ENCODE measurements at regions not wholly inside any gene's neighbourhood (a gene's known extent, or its start where the extent isn't known, plus 50 kb on each side); places are given as distances from the start of the nearest gene placed in this dataset.

- Histone ChIP-seq H3K4me3 (no peak overlapping the region), H3K36me3 (no peaks in the 10 kb centered on the region), H3K27ac (no peak overlapping the region), H3K4me1 (ENCODE audit: insufficient read depth) (no peaks in the 10 kb centered on the region), H3K9me3 (no peaks in the 10 kb centered on the region), H3K27me3 (no peaks in the 10 kb centered on the region)
- DNase-seq = no peak
- intact Hi-C loops (cut with DNase I) = no loop called here
- TF ChIP-seq, protein P1, sequence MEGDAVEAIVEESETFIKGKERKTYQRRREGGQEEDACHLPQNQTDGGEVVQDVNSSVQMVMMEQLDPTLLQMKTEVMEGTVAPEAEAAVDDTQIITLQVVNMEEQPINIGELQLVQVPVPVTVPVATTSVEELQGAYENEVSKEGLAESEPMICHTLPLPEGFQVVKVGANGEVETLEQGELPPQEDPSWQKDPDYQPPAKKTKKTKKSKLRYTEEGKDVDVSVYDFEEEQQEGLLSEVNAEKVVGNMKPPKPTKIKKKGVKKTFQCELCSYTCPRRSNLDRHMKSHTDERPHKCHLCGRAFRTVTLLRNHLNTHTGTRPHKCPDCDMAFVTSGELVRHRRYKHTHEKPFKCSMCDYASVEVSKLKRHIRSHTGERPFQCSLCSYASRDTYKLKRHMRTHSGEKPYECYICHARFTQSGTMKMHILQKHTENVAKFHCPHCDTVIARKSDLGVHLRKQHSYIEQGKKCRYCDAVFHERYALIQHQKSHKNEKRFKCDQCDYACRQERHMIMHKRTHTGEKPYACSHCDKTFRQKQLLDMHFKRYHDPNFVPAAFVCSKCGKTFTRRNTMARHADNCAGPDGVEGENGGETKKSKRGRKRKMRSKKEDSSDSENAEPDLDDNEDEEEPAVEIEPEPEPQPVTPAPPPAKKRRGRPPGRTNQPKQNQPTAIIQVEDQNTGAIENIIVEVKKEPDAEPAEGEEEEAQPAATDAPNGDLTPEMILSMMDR (IDR thresholded peaks at IDR 0.05) = no peak
- TF ChIP-seq POLR2A (IDR thresholded peaks at IDR 0.05) (no peak), EP300 (IDR thresholded peaks at IDR 0.05) (no peak)
- WGBS, 3 donors = 82 to 91% (median 83%) methylated on average over 4 of the region's 4 CpGs
Observed at GRCh38 chr6:150676344-150676743, 76.7 kb downstream of the PLEKHG1 start.

DNA sequence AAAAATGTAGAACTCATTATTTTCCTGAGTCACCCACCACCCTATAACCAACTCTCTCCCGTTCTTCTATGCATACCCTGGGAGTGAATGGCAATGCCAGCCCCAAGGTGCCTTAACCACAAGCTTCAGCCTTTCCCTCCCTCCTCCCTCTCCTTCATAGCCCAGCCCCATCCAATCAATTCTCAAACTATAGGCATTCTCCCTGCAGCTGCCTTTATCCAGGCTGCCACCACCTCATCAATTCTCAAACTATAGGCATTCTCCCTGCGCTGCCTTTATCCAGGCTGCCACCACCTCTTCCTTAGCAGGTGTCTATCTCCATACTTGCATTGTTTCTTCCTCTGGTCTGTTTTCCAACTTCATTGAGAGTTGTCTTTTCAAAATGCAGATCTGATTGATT, 77.1 kb downstream of the PLEKHG1 start:
- Histone ChIP-seq H3K27me3 (no peaks in the 10 kb centered on the region), H3K4me1 (ENCODE audit: insufficient read depth) (no peaks in the 10 kb centered on the region), H3K36me3 (no peaks in the 10 kb centered on the region), H3K27ac (no peak overlapping the region), H3K4me3 (no peak overlapping the region), H3K9me3 (no peaks in the 10 kb centered on the region)
- 97 to 99% (median 97%) methylated on average over 2 of the region's 2 CpGs for WGBS, 3 donors
- no peak for TF ChIP-seq POLR2A (IDR thresholded peaks at IDR 0.05)
- TF ChIP-seq, protein P1 (IDR thresholded peaks at IDR 0.05) = no peak
- no peak for TF ChIP-seq EP300 (IDR thresholded peaks at IDR 0.05)
- intact Hi-C loops (cut with DNase I) = no loop called here
- DNase-seq = no peak

GRCh38 chr6:150680510-150680909, 80.8 kb downstream of the PLEKHG1 start:
- Histone ChIP-seq H3K36me3 (no peaks in the 10 kb centered on the region), H3K4me3 (no peak overlapping the region), H3K9me3 (no peaks in the 10 kb centered on the region), H3K27me3 (no peaks in the 10 kb centered on the region), H3K27ac (no peak overlapping the region), H3K4me1 (ENCODE audit: insufficient read depth) (no peaks in the 10 kb centered on the region)
- intact Hi-C loops (cut with DNase I) = no loop called here
- TF ChIP-seq POLR2A (IDR thresholded peaks at IDR 0.05) (no peak), EP300 (IDR thresholded peaks at IDR 0.05) (no peak)
- TF ChIP-seq, protein P1 (IDR thresholded peaks at IDR 0.05) = no peak
- 93 to 96% (median 95%) methylated on average over 5 of the region's 5 CpGs for WGBS, 3 donors
- DNase-seq = no peak

DNA sequence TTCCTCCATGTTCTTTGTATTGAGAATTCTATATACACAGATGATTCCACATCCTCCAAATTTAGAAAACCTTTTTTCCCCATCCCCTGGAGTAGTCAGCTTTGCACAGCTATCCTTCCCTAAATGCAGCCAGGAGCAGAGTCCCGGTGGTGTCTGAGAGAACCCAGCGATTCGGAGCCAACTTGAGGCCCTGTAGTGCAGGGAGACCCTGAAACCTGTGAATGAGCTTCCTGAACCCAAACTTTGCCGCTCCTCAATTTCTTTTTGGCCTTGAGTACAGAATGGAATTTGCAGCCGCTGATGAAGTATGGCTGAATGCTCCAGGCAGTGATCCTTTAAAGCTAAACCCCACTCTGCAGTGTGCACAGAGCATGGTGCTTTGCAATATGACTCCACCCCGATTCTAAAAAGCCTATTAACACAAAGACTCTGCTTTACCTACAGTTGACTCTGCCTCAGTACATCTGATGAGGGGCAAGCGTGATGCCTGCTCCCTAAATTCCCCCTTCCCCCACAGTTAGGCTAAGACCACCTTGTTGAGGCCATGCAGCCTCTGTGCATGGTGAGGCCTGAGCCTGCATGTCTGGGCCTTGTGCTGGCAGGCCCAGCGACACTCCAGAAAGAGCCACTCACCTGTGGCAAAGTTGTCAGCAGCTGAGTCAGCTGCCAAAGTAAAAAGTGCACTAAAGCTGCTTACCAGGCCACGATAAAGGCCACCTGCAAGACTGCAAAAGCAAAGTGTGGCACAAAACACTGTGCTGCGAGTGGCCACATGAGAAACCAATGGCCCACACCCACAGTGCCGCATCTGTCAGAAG, 82.1 kb downstream of the PLEKHG1 start:
- Histone ChIP-seq H3K36me3 (no peaks in the 10 kb centered on the region), H3K27me3 (no peaks in the 10 kb centered on the region), H3K4me1 (ENCODE audit: insufficient read depth) (peaks cover 3% of the 10 kb centered on the region), H3K27ac (no peak overlapping the region), H3K4me3 (no peak overlapping the region), H3K9me3 (no peaks in the 10 kb centered on the region)
- WGBS, 3 donors = 73 to 81% (median 81%) methylated on average over 11 of the region's 11 CpGs
- intact Hi-C loops (cut with DNase I) = no loop called here
- TF ChIP-seq, protein P1 (IDR thresholded peaks at IDR 0.05) = no peak
- TF ChIP-seq EP300 (IDR thresholded peaks at IDR 0.05) (no peak), POLR2A (IDR thresholded peaks at IDR 0.05) (no peak)
- no peak for DNase-seq
